Hypothalamus (tissue), 51 donors: ENCODE measurements at regions not wholly inside any gene's neighbourhood (a gene's known extent, or its start where the extent isn't known, plus 50 kb on each side); places are given as distances from the start of the nearest gene placed in this dataset.
"Not testable (repeated sequence)": the region's sequence is repeated elsewhere in the genome, so short reads cannot be mapped to it uniquely, and the experiment has no call there.

ENCODE experiments used
- DNase-seq, 51 donors: peaks; one replicate each; lab custom pipeline; 2025; lab: John Stamatoyannopoulos, UW

- DNase-seq = no peak
Measured at GRCh38 chr16:52976539-52977167, 76.0 kb downstream of the CHD9NB start.

DNA sequence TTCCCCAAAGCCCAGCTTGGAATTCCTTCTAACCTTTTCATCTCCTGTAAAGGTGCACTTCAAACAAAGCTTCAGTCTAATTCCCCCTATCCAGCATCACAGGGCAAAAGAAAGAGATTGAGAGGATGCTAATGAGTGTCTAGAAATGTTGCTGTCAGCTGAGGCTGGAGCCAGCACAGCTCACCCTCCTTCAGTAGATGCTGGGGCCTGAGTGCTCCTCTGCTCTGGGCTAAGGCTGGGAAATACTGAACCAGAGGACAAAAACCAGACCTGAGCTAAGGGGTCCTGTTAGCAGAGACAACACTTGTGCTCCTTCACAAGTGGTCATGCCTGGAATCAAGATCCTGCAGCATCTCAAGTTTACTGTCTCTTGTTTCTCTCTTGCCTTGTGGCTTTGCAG, 85.0 kb downstream of the CHD9NB start:
- no peak for DNase-seq

- no peak for DNase-seq
Measured at GRCh38 chr16:52964290-52964689, 88.4 kb downstream of the CHD9NB start.

DNA sequence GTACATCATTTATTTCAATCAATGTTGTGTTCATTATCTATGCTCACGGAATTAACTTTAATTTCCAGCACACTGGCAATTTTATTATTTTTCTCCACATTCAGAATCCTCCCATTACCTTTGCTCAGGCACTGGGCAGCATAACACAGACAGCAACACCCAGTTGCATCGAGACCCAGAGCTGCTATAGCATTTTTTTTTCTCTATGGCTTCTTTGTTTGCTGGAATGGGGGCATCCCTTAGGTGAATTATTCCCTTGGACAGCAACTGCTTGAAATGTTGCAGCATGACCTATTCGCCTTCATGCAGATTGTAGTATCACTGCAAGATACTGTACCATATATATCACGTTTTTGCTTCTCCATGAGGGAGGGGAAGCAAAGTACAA, 88.8 kb downstream of the CHD9NB start:
- DNase-seq = no peak

DNA sequence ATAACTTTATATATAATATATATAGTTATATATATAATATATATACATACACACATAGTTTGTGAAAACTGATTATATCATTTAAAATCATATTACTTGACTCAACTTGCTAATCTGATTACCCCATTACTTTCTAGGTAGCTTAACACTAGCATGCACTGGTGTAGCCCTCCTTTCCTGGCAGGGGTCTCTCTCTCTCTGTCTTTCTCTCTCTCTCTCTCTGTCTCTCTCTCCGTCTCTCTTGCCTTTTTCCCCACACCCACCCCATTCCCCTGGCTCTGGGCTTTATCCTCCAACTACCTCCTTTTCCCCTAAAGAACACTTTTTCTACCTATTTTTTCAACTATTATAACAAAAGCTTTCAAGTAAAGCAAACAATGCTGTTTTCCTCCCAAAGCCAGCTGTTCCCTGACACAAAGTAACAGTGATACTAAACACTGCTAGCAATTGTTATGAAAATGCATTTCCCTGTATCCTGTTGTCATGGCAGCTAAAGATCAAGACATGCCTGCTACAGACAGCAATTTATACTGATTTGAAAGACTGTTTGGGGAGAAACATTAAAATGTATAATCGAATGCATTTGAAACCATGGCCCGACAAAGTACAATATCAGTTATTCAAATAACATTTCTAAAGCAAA, 89.4 kb downstream of the CHD9NB start:
- no peak for DNase-seq

DNA sequence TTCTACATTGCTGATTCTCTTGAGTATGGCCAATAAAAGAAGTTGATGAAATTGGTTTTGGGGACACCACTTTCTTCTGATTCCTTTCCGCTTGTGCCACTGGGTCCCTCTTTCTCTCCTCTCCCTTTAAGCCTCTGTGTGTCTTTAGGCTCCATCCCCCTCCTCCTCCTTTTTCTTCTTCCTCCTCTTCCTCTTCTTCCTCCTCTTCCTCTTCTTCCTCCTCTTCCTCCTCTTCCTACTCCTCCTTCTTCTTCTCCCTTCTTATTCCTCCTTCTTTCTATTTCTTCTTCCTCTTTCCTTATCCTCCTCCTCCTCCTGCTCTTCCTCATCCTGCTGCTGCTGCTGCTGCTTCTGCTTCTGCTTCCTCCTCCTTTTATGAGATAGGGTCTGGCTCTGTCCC, 93.7 kb downstream of the CHD9NB start:
- DNase-seq = no peak

GRCh38 chr16:52957199-52957598, 95.5 kb downstream of the CHD9NB start:
- DNase-seq = no peak

GRCh38 chr16:52956044-52956443, 96.7 kb downstream of the CHD9NB start:
- no peak for DNase-seq

DNA sequence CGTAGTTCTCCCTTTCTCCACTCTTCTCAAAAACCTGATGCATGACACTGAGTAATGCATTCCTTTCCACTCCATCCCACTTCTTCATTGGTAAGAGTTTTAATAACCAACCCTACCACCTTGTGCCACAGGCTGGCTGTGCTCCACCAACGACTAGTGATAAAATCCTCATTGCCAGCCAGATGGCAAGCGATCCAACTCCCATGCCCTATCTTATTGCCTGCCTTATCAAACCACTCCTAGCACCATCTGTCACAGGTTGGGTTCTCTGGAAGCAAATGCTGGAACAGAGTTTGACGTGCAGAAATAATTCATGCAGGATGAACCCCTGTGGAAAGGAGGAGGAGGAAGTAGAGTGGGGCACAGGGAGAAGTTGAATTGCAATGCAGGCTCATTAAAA, 99.5 kb downstream of the CHD9NB start:
- DNase-seq = no peak

DNA sequence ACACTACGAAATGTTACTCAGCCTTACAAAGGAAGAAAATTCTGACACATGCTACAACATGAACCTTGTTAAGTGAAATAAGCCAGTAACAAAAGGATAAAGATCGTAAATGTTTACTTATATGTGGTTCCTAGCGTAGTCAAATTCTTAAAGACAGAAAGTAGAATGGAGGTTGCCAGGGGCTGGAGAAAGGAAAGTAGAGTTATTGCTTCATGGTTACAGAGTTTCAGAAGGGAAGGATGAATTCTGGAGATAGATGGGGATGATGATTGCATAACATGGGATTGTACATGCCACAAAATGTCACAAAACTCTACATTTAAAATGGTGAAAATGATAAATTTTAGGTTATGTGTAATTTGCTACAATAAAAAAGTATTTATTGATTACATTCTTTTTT, 103.8 kb downstream of the CHD9NB start:
- no peak for DNase-seq

DNA sequence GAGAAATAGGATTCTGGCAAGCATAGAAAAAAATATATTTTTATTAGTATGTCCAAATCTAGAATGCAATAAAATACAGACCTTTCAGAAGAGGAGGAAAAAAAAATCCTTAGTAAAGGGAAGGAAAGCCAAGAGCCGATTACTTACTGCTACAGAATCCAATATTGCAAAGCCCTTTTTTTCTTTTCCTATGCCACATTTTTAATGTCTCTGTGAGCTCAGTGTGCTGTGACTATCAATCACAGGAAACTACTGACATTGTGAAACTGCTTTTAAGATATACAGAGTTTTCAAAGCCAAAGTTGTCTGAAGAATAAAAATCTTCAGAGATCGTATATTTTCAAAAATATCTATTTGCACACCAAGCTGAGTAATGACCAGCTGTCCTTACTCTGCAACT, 120.4 kb downstream of the CHD9NB start:
- no peak for DNase-seq

- no peak for DNase-seq
Measured at GRCh38 chr16:52929478-52930400, 123.0 kb downstream of the CHD9NB start.

- no peak for DNase-seq
Measured at GRCh38 chr16:52928955-52929354, 123.7 kb downstream of the CHD9NB start.

GRCh38 chr16:52925143-52925542, 127.6 kb downstream of the CHD9NB start:
- DNase-seq = no peak

DNA sequence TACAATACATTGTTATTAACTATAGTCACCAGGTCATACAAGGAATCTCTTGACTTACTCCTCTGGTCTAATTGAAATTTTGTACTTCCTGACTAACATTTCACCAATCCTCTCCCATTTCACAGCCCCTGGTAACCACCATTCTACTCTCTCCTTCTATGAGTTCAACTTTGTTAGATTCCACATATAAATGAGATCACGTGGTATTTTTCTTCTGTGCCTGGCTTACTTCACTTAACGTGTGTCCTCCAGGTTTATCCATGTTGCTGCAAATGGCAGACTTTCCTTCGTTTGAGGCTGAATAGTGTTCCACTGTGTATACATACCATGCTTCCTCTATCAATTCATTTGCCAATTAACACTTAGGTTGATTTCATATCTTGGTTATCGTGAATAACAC, 128.5 kb downstream of the CHD9NB start:
- no peak for DNase-seq

GRCh38 chr16:52921104-52921503, 131.6 kb downstream of the CHD9NB start:
- DNase-seq = no peak

DNA sequence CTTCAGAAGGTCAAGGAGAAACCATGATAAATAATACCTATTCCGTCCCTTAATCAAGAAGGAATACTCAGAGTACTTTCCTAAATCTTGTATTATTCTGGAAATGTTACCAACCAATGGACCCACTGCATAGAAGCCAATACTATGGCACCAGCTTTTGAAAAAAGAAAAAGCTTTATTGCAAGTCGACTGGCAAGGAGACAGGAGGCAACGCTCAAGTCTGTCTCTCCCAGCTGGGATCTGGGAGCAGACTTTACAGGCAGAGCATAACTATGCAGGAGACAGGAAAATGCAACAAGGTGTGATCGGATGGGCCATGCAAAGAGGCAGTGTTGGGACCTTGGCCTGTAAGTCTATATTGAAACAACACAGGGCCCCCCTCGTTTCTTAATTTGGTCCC, 132.4 kb downstream of the CHD9NB start:
- DNase-seq = no peak

DNA sequence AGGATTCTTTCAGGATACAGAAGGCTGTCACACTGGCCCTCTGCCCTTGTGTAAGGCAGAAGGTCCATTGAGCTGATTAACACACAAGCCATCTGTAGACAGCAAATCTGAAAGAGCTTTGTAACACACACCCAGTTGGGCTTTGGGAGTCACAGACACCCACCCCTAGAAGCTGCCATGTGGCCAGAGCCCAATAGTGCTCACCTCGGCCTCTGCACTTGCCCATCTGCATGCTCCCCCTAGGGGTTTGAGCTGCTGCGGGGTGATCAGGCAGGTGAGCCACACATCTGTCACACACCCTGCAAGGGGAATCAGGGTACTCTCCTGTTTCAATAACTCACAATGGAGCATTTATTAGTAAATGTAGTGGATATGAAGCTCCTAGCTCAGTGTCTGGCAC, 138.3 kb downstream of the CHD9NB start:
- no peak for DNase-seq

- peak in 45 of 51 donors; percentile 1 to 80 (median 31) for DNase-seq
Measured at GRCh38 chr16:52912565-52913173, 140.0 kb downstream of the CHD9NB start.

DNA sequence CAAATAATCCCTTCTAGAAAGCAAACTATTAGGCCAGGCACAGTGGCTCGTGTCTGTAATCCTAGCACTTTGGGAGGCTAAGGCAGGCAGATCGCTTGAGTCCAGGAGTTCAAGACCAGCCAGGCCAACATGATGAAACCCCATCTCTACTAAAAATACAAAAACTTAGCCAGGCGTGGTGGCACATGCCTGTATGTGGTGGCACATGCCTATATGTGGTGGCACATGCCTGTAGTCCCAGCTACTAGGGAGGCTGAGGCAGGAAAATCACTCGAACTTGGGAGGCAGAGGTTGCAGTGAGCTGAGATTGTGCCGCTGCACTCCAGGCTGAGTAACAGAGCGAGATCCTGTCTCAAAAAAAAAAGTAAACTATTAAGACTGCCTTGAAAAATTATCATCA, 144.6 kb downstream of the CHD9NB start:
- DNase-seq = not testable (repeated sequence)

GRCh38 chr16:52906281-52906680, 146.4 kb downstream of the CHD9NB start:
- no peak for DNase-seq
